ENCODE measurements at regions not wholly inside any gene's neighbourhood (a gene's known extent, or its start where the extent isn't known, plus 50 kb on each side); places are given as distances from the start of the nearest gene placed in this dataset.
"Not testable (repeated sequence)": the region's sequence is repeated elsewhere in the genome, so short reads cannot be mapped to it uniquely, and the experiment has no call there.

- TF ChIP-seq, protein P1, sequence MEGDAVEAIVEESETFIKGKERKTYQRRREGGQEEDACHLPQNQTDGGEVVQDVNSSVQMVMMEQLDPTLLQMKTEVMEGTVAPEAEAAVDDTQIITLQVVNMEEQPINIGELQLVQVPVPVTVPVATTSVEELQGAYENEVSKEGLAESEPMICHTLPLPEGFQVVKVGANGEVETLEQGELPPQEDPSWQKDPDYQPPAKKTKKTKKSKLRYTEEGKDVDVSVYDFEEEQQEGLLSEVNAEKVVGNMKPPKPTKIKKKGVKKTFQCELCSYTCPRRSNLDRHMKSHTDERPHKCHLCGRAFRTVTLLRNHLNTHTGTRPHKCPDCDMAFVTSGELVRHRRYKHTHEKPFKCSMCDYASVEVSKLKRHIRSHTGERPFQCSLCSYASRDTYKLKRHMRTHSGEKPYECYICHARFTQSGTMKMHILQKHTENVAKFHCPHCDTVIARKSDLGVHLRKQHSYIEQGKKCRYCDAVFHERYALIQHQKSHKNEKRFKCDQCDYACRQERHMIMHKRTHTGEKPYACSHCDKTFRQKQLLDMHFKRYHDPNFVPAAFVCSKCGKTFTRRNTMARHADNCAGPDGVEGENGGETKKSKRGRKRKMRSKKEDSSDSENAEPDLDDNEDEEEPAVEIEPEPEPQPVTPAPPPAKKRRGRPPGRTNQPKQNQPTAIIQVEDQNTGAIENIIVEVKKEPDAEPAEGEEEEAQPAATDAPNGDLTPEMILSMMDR (IDR thresholded peaks at IDR 0.05; ENCODE audit: unreplicated experiment): no peak
- no peak for DNase-seq (ENCODE audit: low spot score)
- Mint-ChIP-seq H3K27ac (ENCODE audit: unreplicated experiment) (no peak overlapping the region), H3K27me3 (ENCODE audit: unreplicated experiment) (no peaks in the 10 kb centered on the region), H3K4me1 (ENCODE audit: unreplicated experiment) (no peaks in the 10 kb centered on the region), H3K36me3 (ENCODE audit: low read depth, unreplicated experiment) (no peaks in the 10 kb centered on the region), H3K4me3 (ENCODE audit: unreplicated experiment) (no peak overlapping the region), H3K9me3 (ENCODE audit: unreplicated experiment) (no peaks in the 10 kb centered on the region)
Measured at GRCh38 chr12:131199221-131199620, 245.5 kb downstream of the ADGRD1 start.

GRCh38 chr12:131201912-131202311 lies 248.2 kb downstream of the ADGRD1 start:
- H3K27me3 Mint-ChIP-seq (ENCODE audit: unreplicated experiment); DNase-seq (ENCODE audit: low spot score); H3K9me3 Mint-ChIP-seq (ENCODE audit: unreplicated experiment); H3K27ac Mint-ChIP-seq (ENCODE audit: unreplicated experiment); H3K36me3 Mint-ChIP-seq (ENCODE audit: low read depth, unreplicated experiment); H3K4me1 Mint-ChIP-seq (ENCODE audit: unreplicated experiment); H3K4me3 Mint-ChIP-seq (ENCODE audit: unreplicated experiment): not testable (repeated sequence)

DNA sequence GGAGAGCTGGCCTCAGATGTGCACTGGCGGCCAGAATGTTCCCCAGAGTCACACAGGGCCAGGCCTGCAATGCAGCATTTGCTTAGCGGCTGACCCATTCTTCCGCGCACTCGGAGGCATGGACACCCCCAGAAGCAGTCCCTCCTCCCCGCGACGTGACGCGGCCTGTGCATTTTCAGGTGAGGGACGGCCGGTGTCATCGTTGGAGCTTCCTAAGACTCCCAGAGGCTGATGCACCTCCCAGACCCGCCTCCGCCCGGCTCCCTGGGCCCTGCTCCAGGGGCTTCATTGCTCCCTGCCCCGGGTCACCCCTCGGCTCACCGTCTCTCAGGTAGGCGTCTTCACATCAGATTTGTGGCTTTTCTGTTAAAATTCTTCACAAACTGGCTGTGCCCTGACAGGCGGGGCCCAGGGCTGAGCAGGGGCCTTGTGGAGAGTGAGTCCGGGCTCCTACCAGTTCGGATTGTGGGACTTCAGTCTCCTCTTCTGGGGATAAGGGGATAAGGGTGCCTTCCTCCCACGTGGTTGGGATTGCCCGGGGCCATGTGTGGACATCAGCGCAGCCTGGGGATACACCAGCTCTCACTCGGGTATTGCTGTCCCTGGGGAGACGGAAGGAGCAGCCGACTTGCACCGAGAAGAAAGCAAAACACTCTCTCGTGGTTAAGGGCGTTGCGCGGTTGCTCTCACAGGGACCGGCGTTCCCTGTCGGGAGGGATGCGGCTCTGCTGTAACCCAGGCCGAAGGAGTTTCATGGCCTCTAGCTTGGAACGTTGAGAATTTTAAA lies 249.1 kb downstream of the ADGRD1 start:
- H3K27me3 Mint-ChIP-seq (ENCODE audit: unreplicated experiment): no peaks in the 10 kb centered on the region
- no peaks in the 10 kb centered on the region for H3K4me1 Mint-ChIP-seq (ENCODE audit: unreplicated experiment)
- DNase-seq (ENCODE audit: low spot score): no peak
- no peak overlapping the region for H3K4me3 Mint-ChIP-seq (ENCODE audit: unreplicated experiment)
- no peak overlapping the region for H3K27ac Mint-ChIP-seq (ENCODE audit: unreplicated experiment)
- no peaks in the 10 kb centered on the region for H3K36me3 Mint-ChIP-seq (ENCODE audit: low read depth, unreplicated experiment)
- H3K9me3 Mint-ChIP-seq (ENCODE audit: unreplicated experiment): no peaks in the 10 kb centered on the region
- TF ChIP-seq, protein P1 (IDR thresholded peaks at IDR 0.05; ENCODE audit: unreplicated experiment): no peak

GRCh38 chr12:131203666-131204415 lies 250.1 kb downstream of the ADGRD1 start:
- Mint-ChIP-seq H3K4me1 (ENCODE audit: unreplicated experiment) (no peaks in the 10 kb centered on the region), H3K36me3 (ENCODE audit: low read depth, unreplicated experiment) (no peaks in the 10 kb centered on the region), H3K27ac (ENCODE audit: unreplicated experiment) (no peak overlapping the region), H3K27me3 (ENCODE audit: unreplicated experiment) (no peaks in the 10 kb centered on the region), H3K9me3 (ENCODE audit: unreplicated experiment) (no peaks in the 10 kb centered on the region), H3K4me3 (ENCODE audit: unreplicated experiment) (no peak overlapping the region)
- TF ChIP-seq, protein P1 (IDR thresholded peaks at IDR 0.05; ENCODE audit: unreplicated experiment): no peak
- DNase-seq (ENCODE audit: low spot score): no peak

GRCh38 chr12:131204416-131205274 lies 250.9 kb downstream of the ADGRD1 start:
- Mint-ChIP-seq H3K4me3 (ENCODE audit: unreplicated experiment) (no peak overlapping the region), H3K9me3 (ENCODE audit: unreplicated experiment) (no peaks in the 10 kb centered on the region), H3K27ac (ENCODE audit: unreplicated experiment) (no peak overlapping the region), H3K36me3 (ENCODE audit: low read depth, unreplicated experiment) (no peaks in the 10 kb centered on the region), H3K27me3 (ENCODE audit: unreplicated experiment) (no peaks in the 10 kb centered on the region), H3K4me1 (ENCODE audit: unreplicated experiment) (no peaks in the 10 kb centered on the region)
- TF ChIP-seq, protein P1 (IDR thresholded peaks at IDR 0.05; ENCODE audit: unreplicated experiment): no peak
- DNase-seq (ENCODE audit: low spot score): no peak

DNA sequence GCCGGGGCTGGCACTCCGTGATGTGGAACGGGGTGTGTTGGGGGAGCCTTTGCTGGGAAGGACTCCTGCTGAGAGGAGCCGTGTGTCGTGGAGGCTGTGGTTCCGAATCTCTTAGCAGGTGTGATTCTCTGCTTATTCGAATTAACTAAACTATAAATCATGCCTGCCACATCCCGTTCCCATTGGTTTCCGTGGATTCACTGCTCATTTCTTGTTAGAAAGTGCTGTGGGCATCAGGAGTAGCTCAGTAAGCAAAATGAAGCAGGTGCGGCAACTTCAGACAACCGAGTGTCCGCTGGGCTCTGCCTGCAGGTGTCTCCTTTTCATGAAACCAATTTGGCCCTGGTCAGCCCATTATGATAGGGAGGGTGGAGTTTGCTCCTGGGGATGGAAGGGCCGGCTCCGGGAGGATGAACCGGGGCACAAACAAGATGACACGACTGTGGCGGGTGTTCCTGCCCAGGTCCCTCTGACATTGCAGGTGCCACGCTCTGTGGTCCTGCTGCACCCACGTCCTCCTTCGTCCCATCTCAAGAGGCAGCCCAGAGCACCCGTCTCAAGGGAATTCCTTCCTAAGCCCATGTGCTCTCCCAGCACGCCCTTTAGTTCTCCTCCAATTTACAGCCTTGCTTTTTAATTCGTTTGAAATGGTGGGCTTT lies 251.7 kb downstream of the ADGRD1 start:
- DNase-seq (ENCODE audit: low spot score); H3K4me1 Mint-ChIP-seq (ENCODE audit: unreplicated experiment): not testable (repeated sequence)

GRCh38 chr12:131206630-131207299 lies 253.1 kb downstream of the ADGRD1 start:
- H3K4me1 Mint-ChIP-seq (ENCODE audit: unreplicated experiment); H3K9me3 Mint-ChIP-seq (ENCODE audit: unreplicated experiment); DNase-seq (ENCODE audit: low spot score); H3K27me3 Mint-ChIP-seq (ENCODE audit: unreplicated experiment); H3K27ac Mint-ChIP-seq (ENCODE audit: unreplicated experiment); H3K36me3 Mint-ChIP-seq (ENCODE audit: low read depth, unreplicated experiment); H3K4me3 Mint-ChIP-seq (ENCODE audit: unreplicated experiment): not testable (repeated sequence)

More for the DNA sequence above, 251.7 kb downstream of the ADGRD1 start:
- H3K9me3 Mint-ChIP-seq (ENCODE audit: unreplicated experiment); H3K27me3 Mint-ChIP-seq (ENCODE audit: unreplicated experiment); H3K4me3 Mint-ChIP-seq (ENCODE audit: unreplicated experiment); H3K36me3 Mint-ChIP-seq (ENCODE audit: low read depth, unreplicated experiment); H3K27ac Mint-ChIP-seq (ENCODE audit: unreplicated experiment): not testable (repeated sequence)
